IMR-90 (cell line): ENCODE measurements at regions not wholly inside any gene's neighbourhood (a gene's known extent, or its start where the extent isn't known, plus 50 kb on each side); places are given as distances from the start of the nearest gene placed in this dataset.

ENCODE experiments used
- ATAC-seq: fragments of 200-7000 bp; cut with Tn5 transposase; 2 replicates; pipeline ENCODE4 v1.9.1; 2020; ENCODE audit warnings: low read depth, mild to moderate bottlenecking, moderate library complexity
- BruUV-seq: library from RNA; stranded (reverse); fragments of 400-500 nt; replicated peaks from 2 replicates; lab custom pipeline; 2021; lab: Mats Ljungman, UMichigan
- CTCF ChIA-PET: fragments of 300-600 bp; formaldehyde crosslinking; extraction: SDS; loops from one replicate; lab custom pipeline; 2021; ENCODE audit warnings: antibody characterized with exemption; lab: Yijun Ruan, JAX
- POLR2A ChIA-PET: fragments of 300-600 bp; sonication (Branson Sonifier 250); formaldehyde crosslinking; loops from one replicate; lab custom pipeline; 2022; ENCODE audit warnings: antibody characterized with exemption; ENCODE audit not compliant: unreplicated experiment; lab: Charles Lee
- DNase-seq: peaks from one replicate; pipeline ENCODE4 v3.0.0; 2013
- H2AFZ ChIP-seq: replicated peaks from 2 replicates; pipeline ENCODE3; 2013; ENCODE audit warnings: low read length, mild to moderate bottlenecking; ENCODE audit not compliant: poor library complexity
- H2AK5ac ChIP-seq: 2 replicates; pipeline ENCODE4 v1.6.1; 2013; ENCODE audit warnings: low read depth, low read length, inconsistent platforms
- H2AK9ac ChIP-seq: replicated peaks from 2 replicates; pipeline ENCODE3; 2013; ENCODE audit warnings: mild to moderate bottlenecking, low read depth, low read length, moderate library complexity; ENCODE audit not compliant: poor library complexity
- H2BK120ac ChIP-seq: 2 replicates; pipeline ENCODE4 v1.6.1; 2013; ENCODE audit warnings: low read depth, low read length, inconsistent platforms
- H2BK15ac ChIP-seq: 3 replicates; pipeline ENCODE4 v1.6.1; 2013; ENCODE audit warnings: low read depth, low read length, inconsistent platforms
- H2BK20ac ChIP-seq: 2 replicates; pipeline ENCODE4 v1.6.1; 2013; ENCODE audit warnings: low read depth, mild to moderate bottlenecking, inconsistent platforms, low read length, moderate library complexity
- H2BK5ac ChIP-seq: 2 replicates; pipeline ENCODE4 v1.6.1; 2013; ENCODE audit warnings: mild to moderate bottlenecking, low read depth, low read length, inconsistent platforms; ENCODE audit not compliant: poor library complexity, severe bottlenecking
- H3K14ac ChIP-seq: replicated peaks from 2 replicates; pipeline ENCODE4 v1.6.1; 2013; ENCODE audit warnings: low read depth, low read length, inconsistent platforms
- H3K18ac ChIP-seq: 2 replicates; pipeline ENCODE4 v1.6.1; 2013; ENCODE audit warnings: low read depth, low read length, control low read depth
- H3K23ac ChIP-seq: 2 replicates; pipeline ENCODE4 v1.6.1; 2013; ENCODE audit warnings: low read depth, low read length, inconsistent platforms
- H3K27ac ChIP-seq: 2 replicates; pipeline ENCODE4 v1.5.1; 2013; ENCODE audit warnings: mild to moderate bottlenecking, control low read depth, low read length; ENCODE audit not compliant: insufficient read depth
- H3K27me3 ChIP-seq: 2 replicates; pipeline ENCODE4 v1.6.1; 2013; ENCODE audit warnings: low read length; ENCODE audit not compliant: control insufficient read depth, insufficient read depth
- H3K36me3 ChIP-seq: 2 replicates; pipeline ENCODE4 v1.6.1; 2013; ENCODE audit warnings: low read length, mixed read lengths; ENCODE audit not compliant: control insufficient read depth, insufficient read depth
- H3K4ac ChIP-seq: 2 replicates; pipeline ENCODE4 v1.6.1; 2013; ENCODE audit warnings: low read depth, low read length, inconsistent platforms
- H3K4me1 ChIP-seq: 2 replicates; pipeline ENCODE4 v1.6.1; 2013; ENCODE audit warnings: low read length, mixed read lengths; ENCODE audit not compliant: control insufficient read depth, insufficient read depth
- H3K4me2 ChIP-seq: 2 replicates; pipeline ENCODE4 v1.6.1; 2013; ENCODE audit warnings: low read depth, mild to moderate bottlenecking, control low read depth, low read length, moderate library complexity
- H3K4me3 ChIP-seq: 2 replicates; pipeline ENCODE4 v1.5.1; 2013; ENCODE audit warnings: low read depth, mild to moderate bottlenecking, control low read depth, low read length, moderate library complexity; ENCODE audit not compliant: insufficient read depth
- H3K56ac ChIP-seq: 2 replicates; pipeline ENCODE4 v1.6.1; 2013; ENCODE audit warnings: low read length, inconsistent platforms; ENCODE audit not compliant: insufficient read depth; ENCODE audit errors: extremely low read depth
- H3K79me1 ChIP-seq, 2 experiments: 2 replicates each; pipeline ENCODE4 v1.6.1; 2013; ENCODE audit warnings: low read length in 2 of 2, inconsistent platforms in 1 of 2, low read depth in 1 of 2
- H3K9ac ChIP-seq: 2 replicates; pipeline ENCODE4 v1.6.1; 2013; ENCODE audit warnings: low read depth, low read length, control low read depth
- H3K9me1 ChIP-seq: 2 replicates; pipeline ENCODE4 v1.6.1; 2013; ENCODE audit warnings: low read length, inconsistent platforms; ENCODE audit not compliant: insufficient read depth
- H3K9me3 ChIP-seq: 2 replicates; pipeline ENCODE4 v1.6.1; 2013; ENCODE audit warnings: low read length; ENCODE audit not compliant: control insufficient read depth, insufficient read depth
- H4K20me1 ChIP-seq: 2 replicates; pipeline ENCODE4 v1.6.1; 2013; ENCODE audit warnings: low read length, inconsistent platforms; ENCODE audit not compliant: insufficient read depth
- H4K5ac ChIP-seq: 2 replicates; pipeline ENCODE4 v1.6.1; 2013; ENCODE audit warnings: mild to moderate bottlenecking, low read depth, low read length, control low read depth
- H4K8ac ChIP-seq, 2 experiments: 2 replicates each; pipeline ENCODE4 v1.6.1; 2013; ENCODE audit warnings: low read depth in 2 of 2, low read length in 2 of 2, control low read depth in 1 of 2, inconsistent platforms in 1 of 2
- H4K91ac ChIP-seq: 2 replicates; pipeline ENCODE4 v1.6.1; 2013; ENCODE audit warnings: low read depth, low read length, inconsistent platforms; ENCODE audit not compliant: insufficient read depth
- BHLHE40 ChIP-seq: fragments of 150-350 bp; IDR thresholded peaks from 2 replicates; pipeline ENCODE4 v1.6.1; 2016; ENCODE audit warnings: mild to moderate bottlenecking, low read depth, low read length
- CHD1 ChIP-seq: IDR thresholded peaks from 2 replicates; pipeline ENCODE4 v1.6.1; 2012; ENCODE audit warnings: low read depth, low read length, improper control_type of control experiment
- CTCF ChIP-seq: conservative IDR thresholded peaks from 2 replicates; pipeline ENCODE4 v1.5.1; 2012; ENCODE audit warnings: mild to moderate bottlenecking, low read depth, low read length, improper control_type of control experiment
- MAZ ChIP-seq: IDR thresholded peaks from 2 replicates; pipeline ENCODE4 v1.6.1; 2012; ENCODE audit warnings: low read depth, mild to moderate bottlenecking, low read length, improper control_type of control experiment, moderate library complexity, borderline replicate concordance
- MXI1 ChIP-seq: IDR thresholded peaks from 2 replicates; pipeline ENCODE4 v1.6.1; 2012; ENCODE audit warnings: low read depth, mild to moderate bottlenecking, low read length, moderate library complexity, borderline replicate concordance
- NFE2L2 ChIP-seq: fragments of 150-350 bp; IDR thresholded peaks from 2 replicates; pipeline ENCODE4 v1.6.1; 2016; ENCODE audit warnings: low read depth, mild to moderate bottlenecking, low read length
- RCOR1 ChIP-seq: IDR thresholded peaks from 2 replicates; pipeline ENCODE4 v1.6.1; 2012; ENCODE audit warnings: mild to moderate bottlenecking, low read length, improper control_type of control experiment; ENCODE audit not compliant: insufficient replicate concordance
- RFX5 ChIP-seq: IDR thresholded peaks from 2 replicates; pipeline ENCODE4 v1.8.0; 2012; ENCODE audit warnings: low read depth, mild to moderate bottlenecking, low read length, moderate library complexity
- SMC3 ChIP-seq: fragments of 150-350 bp; IDR thresholded peaks from 2 replicates; pipeline ENCODE4 v1.6.1; 2016; ENCODE audit warnings: low read depth, mild to moderate bottlenecking, antibody characterized with exemption, low read length, moderate library complexity
- USF2 ChIP-seq: fragments of 150-350 bp; IDR thresholded peaks from 2 replicates; pipeline ENCODE4 v1.6.1; 2017; ENCODE audit warnings: mild to moderate bottlenecking, antibody characterized with exemption, low read length, low read depth
- WGBS, 2 experiments: methylation state at CpG; one replicate each; pipeline versions ENCODE4 v1.1.5 to v1.1.7; 2013; ENCODE audit warnings: missing lambda C conversion rate in 2 of 2; ENCODE audit not compliant: insufficient read length in 1 of 2; ENCODE audit errors: extremely low coverage in 2 of 2; 5-methylcytosine and 5-hydroxymethylcytosine counted together
- dilution Hi-C: fragments of 300-500 bp; cut with HindIII; formaldehyde crosslinking; loops from one replicate; pipeline ENCODE4 v1.14.3; 2018; ENCODE audit warnings: low sequenced_read_pairs; ENCODE audit not compliant: unreplicated experiment
- in situ Hi-C: fragments of 300-500 bp; cut with MboI; formaldehyde crosslinking; loops from 3 replicates; pipeline ENCODE4 v1.14.3; 2019; ENCODE audit warnings: low sequenced_read_pairs, inconsistent platforms, mixed read lengths
- intact Hi-C: fragments of 100-400 bp; cut with micrococcal nuclease; formaldehyde crosslinking; loops from 2 replicates; pipeline ENCODE4 v1.10.0; 2022
- TF ChIP-seq, protein P1 (sequence below): fragments of 150-350 bp; IDR thresholded peaks from 2 replicates; pipeline ENCODE4 v1.6.1; 2016; ENCODE audit warnings: low read depth, mild to moderate bottlenecking, low read length, moderate library complexity, borderline replicate concordance

DNA sequence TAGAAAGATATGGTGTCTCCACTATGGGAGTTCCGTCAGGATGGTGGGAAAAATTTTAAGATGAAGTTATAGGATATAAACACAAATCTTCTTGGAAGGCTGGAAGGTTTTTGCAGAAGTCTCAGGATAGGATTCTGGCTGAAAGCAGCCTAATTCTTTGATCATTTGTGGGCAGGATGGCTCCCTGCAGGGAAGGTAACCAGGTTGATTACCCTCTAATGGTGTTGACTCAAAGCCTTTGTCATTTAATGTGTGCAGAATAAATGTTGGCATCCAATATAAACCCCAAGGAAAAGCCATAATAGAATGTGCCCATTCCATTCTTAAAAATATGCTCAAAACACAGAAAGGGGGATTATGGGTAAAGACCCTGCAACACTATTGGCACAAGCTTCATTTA is 204.3 kb downstream of the EPM2A start:
- no peak for TF ChIP-seq MXI1
- TF ChIP-seq CHD1: no peak
- no peak for TF ChIP-seq CTCF
- no peak for TF ChIP-seq MAZ
- no peak for TF ChIP-seq NFE2L2
- TF ChIP-seq RFX5: no peak
- TF ChIP-seq, protein P1, sequence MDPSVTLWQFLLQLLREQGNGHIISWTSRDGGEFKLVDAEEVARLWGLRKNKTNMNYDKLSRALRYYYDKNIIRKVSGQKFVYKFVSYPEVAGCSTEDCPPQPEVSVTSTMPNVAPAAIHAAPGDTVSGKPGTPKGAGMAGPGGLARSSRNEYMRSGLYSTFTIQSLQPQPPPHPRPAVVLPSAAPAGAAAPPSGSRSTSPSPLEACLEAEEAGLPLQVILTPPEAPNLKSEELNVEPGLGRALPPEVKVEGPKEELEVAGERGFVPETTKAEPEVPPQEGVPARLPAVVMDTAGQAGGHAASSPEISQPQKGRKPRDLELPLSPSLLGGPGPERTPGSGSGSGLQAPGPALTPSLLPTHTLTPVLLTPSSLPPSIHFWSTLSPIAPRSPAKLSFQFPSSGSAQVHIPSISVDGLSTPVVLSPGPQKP: no peak
- no peak for TF ChIP-seq USF2
- TF ChIP-seq BHLHE40: no peak
- TF ChIP-seq RCOR1: no peak
- no peak for TF ChIP-seq SMC3
- H3K56ac ChIP-seq: no peak overlapping the region
- no peak overlapping the region for H3K27ac ChIP-seq

More for the DNA sequence above, 204.3 kb downstream of the EPM2A start:
- H3K23ac ChIP-seq: no peak overlapping the region
- no peak overlapping the region for H3K4ac ChIP-seq
- ATAC-seq (no peak), DNase-seq (no peak)
- dilution Hi-C loops: no loop called here
- H3K4me2 ChIP-seq: no peak overlapping the region
- no peak overlapping the region for H2BK120ac ChIP-seq
- H4K91ac ChIP-seq: no peak overlapping the region
- no peak overlapping the region for H2BK5ac ChIP-seq
- BruUV-seq: no TSS peak
- H2AFZ ChIP-seq: no peak overlapping the region
- H4K20me1 ChIP-seq: no peaks in the 10 kb centered on the region
- H2BK20ac ChIP-seq: no peak overlapping the region
- no peak overlapping the region for H3K9ac ChIP-seq
- no peaks in the 10 kb centered on the region for H3K9me3 ChIP-seq
- no peak overlapping the region for H4K5ac ChIP-seq
- no peaks in the 10 kb centered on the region for H3K36me3 ChIP-seq
- no peak overlapping the region for H4K8ac ChIP-seq
- no peak overlapping the region for H2AK9ac ChIP-seq
- in situ Hi-C loops: no loop called here
- intact Hi-C loops: no loop called here
- H3K4me3 ChIP-seq: no peak overlapping the region
- H3K79me1 ChIP-seq: no peaks in the 10 kb centered on the region
- WGBS, 2 experiments: no CpG with 5 or more reads among the region's 1 CpG
- no peak overlapping the region for H3K14ac ChIP-seq
- H3K9me1 ChIP-seq: no peaks in the 10 kb centered on the region; the same call in 1 of the 2 replicates
- no peaks in the 10 kb centered on the region for H3K4me1 ChIP-seq
- ChIA-PET CTCF (no interaction called here), POLR2A (interaction anchor here (0.6 kb wide), 1 partner anchor 31 kb away, joined by 3 read pairs; no protein-coding TSS in a partner anchor)
- no peak overlapping the region for H2BK15ac ChIP-seq
- no peak overlapping the region for H3K18ac ChIP-seq
- H2AK5ac ChIP-seq: no peak overlapping the region
- no peaks in the 10 kb centered on the region; the same call in 1 of the 2 replicates for H3K27me3 ChIP-seq
